Loucy (cell line): ENCODE measurements at regions not wholly inside any gene's neighbourhood (a gene's known extent, or its start where the extent isn't known, plus 50 kb on each side); places are given as distances from the start of the nearest gene placed in this dataset.

ENCODE experiments used
- EZH2phosphoT487 ChIP-seq: fragments of 200-600 bp; IDR thresholded peaks from 2 replicates; pipeline ENCODE4 v1.6.1; 2018; ENCODE audit warnings: antibody characterized with exemption, mild to moderate bottlenecking, moderate library complexity, borderline replicate concordance
- TF ChIP-seq, protein P1 (sequence below): fragments of 200-600 bp; sonication (generic); conservative IDR thresholded peaks from 2 replicates; pipeline ENCODE4 v1.5.1; 2014; ENCODE audit warnings: mild to moderate bottlenecking, antibody characterized with exemption, low read length

DNA sequence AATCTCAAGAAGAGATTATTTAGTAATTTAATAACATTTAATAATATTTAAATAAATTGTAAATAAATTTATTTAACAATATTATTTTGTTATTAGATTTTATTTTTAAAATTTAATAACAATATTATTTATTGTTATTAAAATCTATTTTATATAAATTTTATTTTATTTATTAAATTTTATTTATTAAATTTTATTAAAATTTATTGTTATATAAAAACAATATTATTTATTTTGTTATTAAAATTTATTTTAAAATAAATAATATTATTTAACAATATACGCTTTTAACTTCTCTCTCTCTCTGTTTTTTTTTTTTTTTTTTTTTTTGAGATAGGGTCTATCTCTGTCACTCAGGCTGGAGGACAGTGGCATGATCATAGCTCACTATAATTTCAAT, 347.1 kb upstream of the LRRC7 start:
- TF ChIP-seq EZH2phosphoT487: no peak
- TF ChIP-seq, protein P1, sequence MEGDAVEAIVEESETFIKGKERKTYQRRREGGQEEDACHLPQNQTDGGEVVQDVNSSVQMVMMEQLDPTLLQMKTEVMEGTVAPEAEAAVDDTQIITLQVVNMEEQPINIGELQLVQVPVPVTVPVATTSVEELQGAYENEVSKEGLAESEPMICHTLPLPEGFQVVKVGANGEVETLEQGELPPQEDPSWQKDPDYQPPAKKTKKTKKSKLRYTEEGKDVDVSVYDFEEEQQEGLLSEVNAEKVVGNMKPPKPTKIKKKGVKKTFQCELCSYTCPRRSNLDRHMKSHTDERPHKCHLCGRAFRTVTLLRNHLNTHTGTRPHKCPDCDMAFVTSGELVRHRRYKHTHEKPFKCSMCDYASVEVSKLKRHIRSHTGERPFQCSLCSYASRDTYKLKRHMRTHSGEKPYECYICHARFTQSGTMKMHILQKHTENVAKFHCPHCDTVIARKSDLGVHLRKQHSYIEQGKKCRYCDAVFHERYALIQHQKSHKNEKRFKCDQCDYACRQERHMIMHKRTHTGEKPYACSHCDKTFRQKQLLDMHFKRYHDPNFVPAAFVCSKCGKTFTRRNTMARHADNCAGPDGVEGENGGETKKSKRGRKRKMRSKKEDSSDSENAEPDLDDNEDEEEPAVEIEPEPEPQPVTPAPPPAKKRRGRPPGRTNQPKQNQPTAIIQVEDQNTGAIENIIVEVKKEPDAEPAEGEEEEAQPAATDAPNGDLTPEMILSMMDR: no peak
